Stimulated activated CD4-positive, alpha-beta T cell treated with anti-CD3 and anti-CD28 coated beads, Interleukin-15, amount 100 ng/mL, for 1 hour (primary cell): ENCODE measurements at regions not wholly inside any gene's neighbourhood (a gene's known extent, or its start where the extent isn't known, plus 50 kb on each side); places are given as distances from the start of the nearest gene placed in this dataset.

Experiments used
- DNase-seq, 2 donors: peaks; one replicate each; pipeline ENCODE4 v3.0.0-alpha.2; 2020; ENCODE audit warnings: low read depth in 1 of 2, low spot score in 1 of 2

GRCh38 chr4:13260513-13260912 lies 223.6 kb downstream of the RAB28 start:
- DNase-seq: no peak

GRCh38 chr4:13250263-13250662 lies 233.9 kb downstream of the RAB28 start:
- DNase-seq: no peak

- DNase-seq: no peak
These were observed 235.4 kb downstream of the RAB28 start for GRCh38 chr4:13248621-13249298.

- DNase-seq: no peak
These were observed 238.0 kb downstream of the RAB28 start for GRCh38 chr4:13246107-13246506.

- no peak for DNase-seq
These were observed 239.7 kb downstream of the RAB28 start for GRCh38 chr4:13244444-13244843.

- no peak for DNase-seq
These were observed 241.0 kb downstream of the RAB28 start for GRCh38 chr4:13243152-13243551.

GRCh38 chr4:13240066-13240465 lies 244.1 kb downstream of the RAB28 start:
- no peak for DNase-seq

- DNase-seq: no peak
These were observed 245.2 kb downstream of the RAB28 start for GRCh38 chr4:13238936-13239335.

- DNase-seq: no peak
These were observed 247.7 kb downstream of the RAB28 start for GRCh38 chr4:13236485-13236884.

- DNase-seq: no peak
These were observed 250.4 kb downstream of the RAB28 start for GRCh38 chr4:13233755-13234154.

- no peak for DNase-seq
These were observed 264.2 kb downstream of the RAB28 start for GRCh38 chr4:13219971-13220370.

- no peak for DNase-seq
These were observed 265.7 kb downstream of the RAB28 start for GRCh38 chr4:13218326-13218958.

- DNase-seq: no peak
These were observed 268.6 kb downstream of the RAB28 start for GRCh38 chr4:13215560-13215959.

GRCh38 chr4:13212936-13213335 lies 271.2 kb downstream of the RAB28 start:
- DNase-seq: no peak

- no peak for DNase-seq
These were observed 274.5 kb downstream of the RAB28 start for GRCh38 chr4:13209600-13209999.

- DNase-seq: no peak
These were observed 275.5 kb downstream of the RAB28 start for GRCh38 chr4:13208558-13209193.

- DNase-seq: no peak
These were observed 276.9 kb downstream of the RAB28 start for GRCh38 chr4:13207226-13207625.

GRCh38 chr4:13203101-13203500 lies 281.0 kb downstream of the RAB28 start:
- DNase-seq: no peak

GRCh38 chr4:13202701-13203100 lies 281.4 kb downstream of the RAB28 start:
- no peak for DNase-seq

GRCh38 chr4:13201241-13201640 lies 282.9 kb downstream of the RAB28 start:
- no peak for DNase-seq

- DNase-seq: no peak
These were observed 287.4 kb downstream of the RAB28 start for GRCh38 chr4:13196721-13197120.

- DNase-seq: no peak
These were observed 290.5 kb downstream of the RAB28 start for GRCh38 chr4:13193662-13194061.
